Right atrium auricular region (tissue), 2 donors: ENCODE measurements at regions not wholly inside any gene's neighbourhood (a gene's known extent, or its start where the extent isn't known, plus 50 kb on each side); places are given as distances from the start of the nearest gene placed in this dataset.

Experiments used
- DNase-seq: peaks from one replicate; pipeline ENCODE4 v3.0.0-alpha.2; 2019; ENCODE audit warnings: low spot score
- H3K27ac ChIP-seq, 2 donors: fragments of 200-600 bp; sonication (generic); 1 replicate in 1 of 2; 2 replicates in 1 of 2; pipeline ENCODE4 v1.5.1; 2016 to 2019
- H3K27me3 ChIP-seq, 2 donors: fragments of 200-600 bp; sonication (generic); one replicate each; pipeline versions ENCODE4 v1.5.1 to v1.6.0; 2017 to 2019
- H3K36me3 ChIP-seq: fragments of 200-600 bp; sonication (generic); one replicate; pipeline ENCODE4 v1.5.1; 2016
- H3K4me1 ChIP-seq, 2 donors: fragments of 200-600 bp; sonication (generic); one replicate each; pipeline versions ENCODE4 v1.5.1 to v1.6.0; 2017 to 2019
- H3K4me3 ChIP-seq, 2 donors: fragments of 200-600 bp; sonication (generic); 1 replicate in 1 of 2; 2 replicates in 1 of 2; pipeline ENCODE4 v1.5.1; 2017 to 2019; ENCODE audit warnings: mild to moderate bottlenecking in 1 of 2, moderate library complexity in 1 of 2
- H3K9me3 ChIP-seq, 2 donors: fragments of 200-600 bp; sonication (generic); one replicate each; pipeline ENCODE4 v1.5.1; 2019
- CTCF ChIP-seq, 2 donors: fragments of 200-600 bp; sonication (generic); IDR thresholded peaks; one replicate each; pipeline ENCODE4 v1.5.1; 2019; ENCODE audit warnings: antibody characterized with exemption in 2 of 2

- no peak for TF ChIP-seq CTCF (IDR thresholded peaks at IDR 0.05)
- Histone ChIP-seq H3K36me3 (no peaks in the 10 kb centered on the region), H3K9me3 (no peaks in the 10 kb centered on the region), H3K4me3 (no peak overlapping the region), H3K27ac (no peak overlapping the region), H3K4me1 (peaks cover 0 to 11% of the 10 kb centered on the region in 2 donors), H3K27me3 (no peaks in the 10 kb centered on the region)
- DNase-seq: no peak
Measured at GRCh38 chr3:64357481-64357880, 132.2 kb upstream of the PRICKLE2 start.

- Histone ChIP-seq H3K4me3 (no peak overlapping the region), H3K36me3 (no peaks in the 10 kb centered on the region), H3K27me3 (no peaks in the 10 kb centered on the region), H3K27ac (peak overlapping the region in 1 of 2 donors; percentile 7), H3K9me3 (no peaks in the 10 kb centered on the region), H3K4me1 (peaks cover 0 to 23% of the 10 kb centered on the region in 2 donors)
- no peak for TF ChIP-seq CTCF (IDR thresholded peaks at IDR 0.05)
- no peak for DNase-seq
Measured at GRCh38 chr3:64355401-64355807, 130.1 kb upstream of the PRICKLE2 start.

GRCh38 chr3:64354956-64355355 is 129.7 kb upstream of the PRICKLE2 start:
- DNase-seq: no peak
- Histone ChIP-seq H3K27me3 (no peaks in the 10 kb centered on the region), H3K9me3 (no peaks in the 10 kb centered on the region), H3K27ac (peak overlapping the region in 1 of 2 donors; percentile 7), H3K36me3 (no peaks in the 10 kb centered on the region), H3K4me1 (peaks cover 0 to 23% of the 10 kb centered on the region in 2 donors), H3K4me3 (no peak overlapping the region)
- no peak for TF ChIP-seq CTCF (IDR thresholded peaks at IDR 0.05)

- H3K27me3 ChIP-seq: no peaks in the 10 kb centered on the region
- no peak for DNase-seq
- no peaks in the 10 kb centered on the region for H3K36me3 ChIP-seq
- H3K4me3 ChIP-seq: no peak overlapping the region
- H3K4me1 ChIP-seq: peaks cover 0 to 23% of the 10 kb centered on the region in 2 donors
- no peaks in the 10 kb centered on the region for H3K9me3 ChIP-seq
- TF ChIP-seq CTCF (IDR thresholded peaks at IDR 0.05): no peak
- H3K27ac ChIP-seq: no peak overlapping the region
Measured at GRCh38 chr3:64354221-64354620, 129.0 kb upstream of the PRICKLE2 start.

- no peak overlapping the region for H3K27ac ChIP-seq
- peaks cover 0 to 23% of the 10 kb centered on the region in 2 donors for H3K4me1 ChIP-seq
- no peak for TF ChIP-seq CTCF (IDR thresholded peaks at IDR 0.05)
- no peak for DNase-seq
- no peaks in the 10 kb centered on the region for H3K9me3 ChIP-seq
- H3K27me3 ChIP-seq: no peaks in the 10 kb centered on the region
- no peaks in the 10 kb centered on the region for H3K36me3 ChIP-seq
- no peak overlapping the region for H3K4me3 ChIP-seq
Measured at GRCh38 chr3:64353226-64353625, 128.0 kb upstream of the PRICKLE2 start.

GRCh38 chr3:64352639-64352992 is 127.3 kb upstream of the PRICKLE2 start:
- H3K4me3 ChIP-seq: no peak overlapping the region
- H3K9me3 ChIP-seq: no peaks in the 10 kb centered on the region
- H3K36me3 ChIP-seq: no peaks in the 10 kb centered on the region
- no peak for DNase-seq
- peaks cover 0 to 23% of the 10 kb centered on the region in 2 donors for H3K4me1 ChIP-seq
- no peak for TF ChIP-seq CTCF (IDR thresholded peaks at IDR 0.05)
- H3K27me3 ChIP-seq: no peaks in the 10 kb centered on the region
- H3K27ac ChIP-seq: no peak overlapping the region
